IPS-18c (cell line): ENCODE measurements at regions not wholly inside any gene's neighbourhood (a gene's known extent, or its start where the extent isn't known, plus 50 kb on each side); places are given as distances from the start of the nearest gene placed in this dataset.
A peak's percentile ranks its signal among the peaks of the same experiment; 100 is the strongest.

ENCODE experiments used
- H3K4me3 ChIP-seq: 2 replicates; pipeline ENCODE4 v1.7.0; 2013; ENCODE audit warnings: low read depth, mild to moderate bottlenecking, low read length, moderate library complexity; ENCODE audit not compliant: insufficient read depth
- H3K9me3 ChIP-seq: one replicate; pipeline ENCODE4 v1.6.1; 2013; ENCODE audit warnings: mild to moderate bottlenecking, low read length, moderate library complexity; ENCODE audit not compliant: control insufficient read depth, insufficient read depth

GRCh38 chr17:72022328-72023275 is 98.2 kb upstream of the SOX9 start:
- no peaks in the 10 kb centered on the region for H3K9me3 ChIP-seq
- H3K4me3 ChIP-seq, result no peak overlapping the region

- Histone ChIP-seq H3K4me3 (no peak overlapping the region), H3K9me3 (no peaks in the 10 kb centered on the region)
These were observed 96.4 kb upstream of the SOX9 start for GRCh38 chr17:72024457-72024856.

GRCh38 chr17:72025113-72025512 is 95.7 kb upstream of the SOX9 start:
- H3K4me3 ChIP-seq, result no peak overlapping the region
- no peaks in the 10 kb centered on the region for H3K9me3 ChIP-seq

GRCh38 chr17:72030067-72030899 is 90.5 kb upstream of the SOX9 start:
- peak overlapping the region; percentile 34; the same call in 1 of the 2 replicates for H3K4me3 ChIP-seq
- H3K9me3 ChIP-seq, result no peaks in the 10 kb centered on the region

- no peak overlapping the region for H3K4me3 ChIP-seq
- no peaks in the 10 kb centered on the region for H3K9me3 ChIP-seq
These were observed 89.5 kb upstream of the SOX9 start for GRCh38 chr17:72031219-72031884.

- no peaks in the 10 kb centered on the region for H3K9me3 ChIP-seq
- H3K4me3 ChIP-seq, result no peak overlapping the region
These were observed 87.5 kb upstream of the SOX9 start for GRCh38 chr17:72033334-72033733.

GRCh38 chr17:72034000-72034399 is 86.8 kb upstream of the SOX9 start:
- H3K9me3 ChIP-seq, result no peaks in the 10 kb centered on the region
- H3K4me3 ChIP-seq, result no peak overlapping the region

- no peak overlapping the region for H3K4me3 ChIP-seq
- no peaks in the 10 kb centered on the region for H3K9me3 ChIP-seq
These were observed 82.4 kb upstream of the SOX9 start for GRCh38 chr17:72038427-72038826.

GRCh38 chr17:72039490-72039889 is 81.3 kb upstream of the SOX9 start:
- Histone ChIP-seq H3K9me3 (no peaks in the 10 kb centered on the region), H3K4me3 (no peak overlapping the region)

- H3K4me3 ChIP-seq, result no peak overlapping the region
- H3K9me3 ChIP-seq, result no peaks in the 10 kb centered on the region
These were observed 74.6 kb upstream of the SOX9 start for GRCh38 chr17:72046178-72046577.

- no peaks in the 10 kb centered on the region for H3K9me3 ChIP-seq
These were observed 73.9 kb upstream of the SOX9 start for GRCh38 chr17:72046643-72047612.

GRCh38 chr17:72049914-72050313 is 70.9 kb upstream of the SOX9 start:
- no peaks in the 10 kb centered on the region for H3K9me3 ChIP-seq
- H3K4me3 ChIP-seq, result no peak overlapping the region

More at GRCh38 chr17:72046643-72047612, 73.9 kb upstream of the SOX9 start:
- no peak overlapping the region for H3K4me3 ChIP-seq

- H3K9me3 ChIP-seq, result no peaks in the 10 kb centered on the region
These were observed 67.8 kb upstream of the SOX9 start for GRCh38 chr17:72053036-72053435.

GRCh38 chr17:72053449-72053848 is 67.4 kb upstream of the SOX9 start:
- Histone ChIP-seq H3K4me3 (no peak overlapping the region), H3K9me3 (no peaks in the 10 kb centered on the region)

More at GRCh38 chr17:72053036-72053435, 67.8 kb upstream of the SOX9 start:
- H3K4me3 ChIP-seq, result no peak overlapping the region

GRCh38 chr17:72056155-72056554 is 64.7 kb upstream of the SOX9 start:
- Histone ChIP-seq H3K4me3 (no peak overlapping the region), H3K9me3 (no peaks in the 10 kb centered on the region)

GRCh38 chr17:72056727-72057290 is 64.0 kb upstream of the SOX9 start:
- Histone ChIP-seq H3K4me3 (no peak overlapping the region), H3K9me3 (no peaks in the 10 kb centered on the region)
